ENCODE measurements at regions not wholly inside any gene's neighbourhood (a gene's known extent, or its start where the extent isn't known, plus 50 kb on each side); places are given as distances from the start of the nearest gene placed in this dataset.
A peak's percentile ranks its signal among the peaks of the same experiment; 100 is the strongest.

GRCh38 chr3:59522550-59522949, 472.7 kb upstream of the CFAP20DC start:
- no peaks in the 10 kb centered on the region for H3K4me1 Mint-ChIP-seq
- no peak overlapping the region for H3K4me3 Mint-ChIP-seq
- H3K27ac Mint-ChIP-seq = no peak overlapping the region
- H3K9me3 Mint-ChIP-seq = no peaks in the 10 kb centered on the region
- H3K27me3 Mint-ChIP-seq = peaks cover 2% of the 10 kb centered on the region
- no peaks in the 10 kb centered on the region for H3K36me3 Mint-ChIP-seq

GRCh38 chr3:59519094-59519493, 469.3 kb upstream of the CFAP20DC start:
- Mint-ChIP-seq H3K27me3 (peaks cover 2% of the 10 kb centered on the region), H3K9me3 (no peaks in the 10 kb centered on the region), H3K4me1 (no peaks in the 10 kb centered on the region), H3K36me3 (no peaks in the 10 kb centered on the region), H3K4me3 (no peak overlapping the region), H3K27ac (no peak overlapping the region)

- no peak overlapping the region for H3K4me3 Mint-ChIP-seq
- H3K27me3 Mint-ChIP-seq = peaks cover 2% of the 10 kb centered on the region
- no peaks in the 10 kb centered on the region for H3K4me1 Mint-ChIP-seq
- no peaks in the 10 kb centered on the region for H3K9me3 Mint-ChIP-seq
- no peaks in the 10 kb centered on the region for H3K36me3 Mint-ChIP-seq
- peak overlapping the region in 1 of 3 donors; percentile 28 for H3K27ac Mint-ChIP-seq
These were observed 468.6 kb upstream of the CFAP20DC start for GRCh38 chr3:59518283-59519055.

GRCh38 chr3:59517388-59517787, 467.6 kb upstream of the CFAP20DC start:
- no peaks in the 10 kb centered on the region for H3K36me3 Mint-ChIP-seq
- H3K9me3 Mint-ChIP-seq = no peaks in the 10 kb centered on the region
- peaks cover 2% of the 10 kb centered on the region for H3K27me3 Mint-ChIP-seq
- H3K27ac Mint-ChIP-seq = no peak overlapping the region
- no peaks in the 10 kb centered on the region for H3K4me1 Mint-ChIP-seq
- no peak overlapping the region for H3K4me3 Mint-ChIP-seq

- Mint-ChIP-seq H3K27ac (no peak overlapping the region), H3K4me3 (no peak overlapping the region), H3K36me3 (no peaks in the 10 kb centered on the region), H3K27me3 (peaks cover 4% of the 10 kb centered on the region), H3K4me1 (no peaks in the 10 kb centered on the region), H3K9me3 (no peaks in the 10 kb centered on the region)
These were observed 466.1 kb upstream of the CFAP20DC start for GRCh38 chr3:59515966-59516365.

GRCh38 chr3:59514865-59515482, 465.1 kb upstream of the CFAP20DC start:
- no peak overlapping the region for H3K4me3 Mint-ChIP-seq
- no peaks in the 10 kb centered on the region for H3K9me3 Mint-ChIP-seq

GRCh38 chr3:59513570-59513969, 463.7 kb upstream of the CFAP20DC start:
- H3K27me3 Mint-ChIP-seq = peaks cover 1% of the 10 kb centered on the region
- H3K4me1 Mint-ChIP-seq = no peaks in the 10 kb centered on the region
- no peak overlapping the region for H3K27ac Mint-ChIP-seq

More at GRCh38 chr3:59514865-59515482, 465.1 kb upstream of the CFAP20DC start:
- Mint-ChIP-seq H3K27ac (no peak overlapping the region), H3K4me1 (no peaks in the 10 kb centered on the region), H3K27me3 (peaks cover 3% of the 10 kb centered on the region), H3K36me3 (no peaks in the 10 kb centered on the region)

GRCh38 chr3:59512066-59512465, 462.2 kb upstream of the CFAP20DC start:
- Mint-ChIP-seq H3K27me3 (peaks cover 1% of the 10 kb centered on the region), H3K4me1 (no peaks in the 10 kb centered on the region), H3K4me3 (peak overlapping the region in 1 of 4 donors; percentile 63), H3K27ac (no peak overlapping the region), H3K9me3 (peaks cover 0 to 2% (median 0%) of the 10 kb centered on the region in 3 donors), H3K36me3 (no peaks in the 10 kb centered on the region)

More at GRCh38 chr3:59513570-59513969, 463.7 kb upstream of the CFAP20DC start:
- Mint-ChIP-seq H3K36me3 (no peaks in the 10 kb centered on the region), H3K4me3 (no peak overlapping the region), H3K9me3 (peaks cover 0 to 2% (median 0%) of the 10 kb centered on the region in 3 donors)

GRCh38 chr3:59510576-59510975, 460.8 kb upstream of the CFAP20DC start:
- no peaks in the 10 kb centered on the region for H3K4me1 Mint-ChIP-seq
- no peaks in the 10 kb centered on the region for H3K36me3 Mint-ChIP-seq
- peaks cover 0 to 2% (median 0%) of the 10 kb centered on the region in 3 donors for H3K9me3 Mint-ChIP-seq
- no peak overlapping the region for H3K27ac Mint-ChIP-seq
- H3K4me3 Mint-ChIP-seq = no peak overlapping the region
- H3K27me3 Mint-ChIP-seq = peaks cover 1% of the 10 kb centered on the region

GRCh38 chr3:59508273-59508672, 458.4 kb upstream of the CFAP20DC start:
- Mint-ChIP-seq H3K4me3 (no peak overlapping the region), H3K4me1 (no peaks in the 10 kb centered on the region), H3K9me3 (peaks cover 0 to 2% (median 2%) of the 10 kb centered on the region in 3 donors), H3K36me3 (no peaks in the 10 kb centered on the region), H3K27ac (no peak overlapping the region), H3K27me3 (peaks cover 1% of the 10 kb centered on the region)

- H3K27ac Mint-ChIP-seq = no peak overlapping the region
- H3K27me3 Mint-ChIP-seq = no peaks in the 10 kb centered on the region
- no peaks in the 10 kb centered on the region for H3K4me1 Mint-ChIP-seq
- H3K9me3 Mint-ChIP-seq = peaks cover 0 to 2% (median 2%) of the 10 kb centered on the region in 3 donors
- no peaks in the 10 kb centered on the region for H3K36me3 Mint-ChIP-seq
- no peak overlapping the region for H3K4me3 Mint-ChIP-seq
These were observed 456.4 kb upstream of the CFAP20DC start for GRCh38 chr3:59506191-59506590.

- Mint-ChIP-seq H3K4me1 (no peaks in the 10 kb centered on the region), H3K4me3 (no peak overlapping the region), H3K27ac (no peak overlapping the region), H3K9me3 (peaks cover 0 to 2% (median 0%) of the 10 kb centered on the region in 3 donors), H3K36me3 (no peaks in the 10 kb centered on the region), H3K27me3 (no peaks in the 10 kb centered on the region)
These were observed 453.6 kb upstream of the CFAP20DC start for GRCh38 chr3:59503441-59503840.

- no peak overlapping the region for H3K4me3 Mint-ChIP-seq
- H3K27ac Mint-ChIP-seq = no peak overlapping the region
- H3K27me3 Mint-ChIP-seq = no peaks in the 10 kb centered on the region
- H3K36me3 Mint-ChIP-seq = no peaks in the 10 kb centered on the region
- peaks cover 0 to 2% (median 0%) of the 10 kb centered on the region in 3 donors for H3K9me3 Mint-ChIP-seq
- H3K4me1 Mint-ChIP-seq = no peaks in the 10 kb centered on the region
These were observed 453.0 kb upstream of the CFAP20DC start for GRCh38 chr3:59502806-59503205.

- Mint-ChIP-seq H3K4me1 (no peaks in the 10 kb centered on the region), H3K36me3 (no peaks in the 10 kb centered on the region), H3K9me3 (peaks cover 0 to 2% (median 0%) of the 10 kb centered on the region in 3 donors), H3K27ac (no peak overlapping the region), H3K4me3 (no peak overlapping the region), H3K27me3 (peaks cover 2% of the 10 kb centered on the region)
These were observed 450.1 kb upstream of the CFAP20DC start for GRCh38 chr3:59499954-59500353.

- no peak overlapping the region for H3K4me3 Mint-ChIP-seq
- no peaks in the 10 kb centered on the region for H3K4me1 Mint-ChIP-seq
- H3K36me3 Mint-ChIP-seq = no peaks in the 10 kb centered on the region
- H3K27ac Mint-ChIP-seq = no peak overlapping the region
- H3K27me3 Mint-ChIP-seq = peaks cover 2% of the 10 kb centered on the region
- peaks cover 0 to 2% (median 0%) of the 10 kb centered on the region in 3 donors for H3K9me3 Mint-ChIP-seq
These were observed 449.2 kb upstream of the CFAP20DC start for GRCh38 chr3:59499000-59499399.

GRCh38 chr3:59496250-59496649, 446.4 kb upstream of the CFAP20DC start:
- Mint-ChIP-seq H3K9me3 (no peaks in the 10 kb centered on the region), H3K4me1 (no peaks in the 10 kb centered on the region), H3K27ac (no peak overlapping the region), H3K36me3 (no peaks in the 10 kb centered on the region), H3K27me3 (peaks cover 2% of the 10 kb centered on the region), H3K4me3 (no peak overlapping the region)
